Esophagus muscularis mucosa (tissue), 4 donors: ENCODE measurements at regions not wholly inside any gene's neighbourhood (a gene's known extent, or its start where the extent isn't known, plus 50 kb on each side); places are given as distances from the start of the nearest gene placed in this dataset.

Source experiments
- DNase-seq: peaks from one replicate; pipeline ENCODE4 v3.0.0-alpha.2; 2017; ENCODE audit errors: extremely low spot score
- H3K27ac ChIP-seq, 4 donors: fragments of 200-600 bp; sonication (generic); replicated peaks in 1 of 4; 1 replicate in 3 of 4; 2 replicates in 1 of 4; pipeline ENCODE4 v1.5.1; 2016 to 2019; ENCODE audit warnings: mild to moderate bottlenecking in 1 of 4
- H3K27me3 ChIP-seq, 4 donors: fragments of 200-600 bp; sonication (generic); one replicate each; pipeline versions ENCODE4 v1.5.1 to v1.6.0; 2016 to 2019
- H3K36me3 ChIP-seq, 4 donors: fragments of 200-600 bp; sonication (generic); one replicate each; pipeline ENCODE4 v1.5.1; 2016 to 2019
- H3K4me1 ChIP-seq, 4 donors: fragments of 200-600 bp; sonication (generic); one replicate each; pipeline ENCODE4 v1.5.1; 2016 to 2019
- H3K4me3 ChIP-seq, 4 donors: fragments of 200-600 bp; sonication (generic); 1 replicate in 2 of 4; 2 replicates in 2 of 4; pipeline ENCODE4 v1.5.1; 2016 to 2019; ENCODE audit warnings: mild to moderate bottlenecking in 4 of 4, moderate library complexity in 1 of 4
- H3K9me3 ChIP-seq, 4 donors: fragments of 200-600 bp; sonication (generic); 1 replicate in 3 of 4; 2 replicates in 1 of 4; pipeline ENCODE4 v1.5.1; 2016 to 2019
- EP300 ChIP-seq: sonication (generic); formaldehyde crosslinking; IDR thresholded peaks from one replicate; pipeline ENCODE4 v1.6.1; 2017; ENCODE audit warnings: antibody characterized with exemption
- POLR2A ChIP-seq: fragments of 450-650 bp; IDR thresholded peaks from one replicate; pipeline ENCODE4 v1.6.1; 2017; ENCODE audit warnings: antibody characterized with exemption, moderate library complexity, mild to moderate bottlenecking, low read depth
- POLR2AphosphoS5 ChIP-seq, 2 donors: sonication (generic); formaldehyde crosslinking; IDR thresholded peaks; one replicate each; pipeline ENCODE4 v1.6.1; 2017; ENCODE audit warnings: antibody characterized with exemption in 2 of 2
- WGBS: methylation state at CpG from one replicate; pipeline ENCODE4 v1.1.5; 2018; 5-methylcytosine and 5-hydroxymethylcytosine counted together
- intact Hi-C: fragments of 100-400 bp; cut with DNase I; formaldehyde crosslinking; loops from one replicate; pipeline ENCODE4 v1.15.1; 2023
- TF ChIP-seq, protein P1 (sequence below), 3 experiments: fragments of 200-600 bp in 2 of 3; fragments of 450-650 bp in 1 of 3; sonication (generic) in 2 of 3; IDR thresholded peaks; one replicate each; pipeline ENCODE4 v1.5.1; 2017 to 2019; ENCODE audit warnings: antibody characterized with exemption in 3 of 3, mild to moderate bottlenecking in 2 of 3, moderate library complexity in 1 of 3

DNA sequence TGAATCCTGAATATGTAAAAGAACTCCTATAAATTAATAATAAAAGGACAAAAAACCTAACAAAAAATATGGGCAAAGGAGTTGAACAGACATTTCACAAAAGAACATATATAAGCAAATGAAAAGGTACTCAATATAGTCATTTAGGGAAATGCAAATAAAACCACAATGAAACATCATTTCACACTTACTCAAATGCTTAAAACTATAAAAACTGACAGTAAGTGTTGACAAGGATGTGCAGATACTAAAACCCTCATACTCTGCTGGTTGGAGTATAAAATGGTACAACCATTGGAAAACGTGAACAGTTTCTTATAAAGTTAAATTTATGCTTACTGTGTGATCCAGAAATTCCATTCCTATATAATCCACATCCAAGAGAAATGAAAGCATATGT is 247.1 kb downstream of the GXYLT1 start:
- peaks cover 0 to 9% (median 2%) of the 10 kb centered on the region in 4 donors for H3K9me3 ChIP-seq
- H3K27me3 ChIP-seq, result no peaks in the 10 kb centered on the region
- WGBS, result 85% methylated on average over 1 of the region's 1 CpG
- no peak overlapping the region for H3K27ac ChIP-seq
- no peak for DNase-seq
- TF ChIP-seq EP300 (no peak), POLR2A (no peak), POLR2AphosphoS5 (IDR thresholded peaks at IDR 0.05) (no peak)
- TF ChIP-seq, protein P1, sequence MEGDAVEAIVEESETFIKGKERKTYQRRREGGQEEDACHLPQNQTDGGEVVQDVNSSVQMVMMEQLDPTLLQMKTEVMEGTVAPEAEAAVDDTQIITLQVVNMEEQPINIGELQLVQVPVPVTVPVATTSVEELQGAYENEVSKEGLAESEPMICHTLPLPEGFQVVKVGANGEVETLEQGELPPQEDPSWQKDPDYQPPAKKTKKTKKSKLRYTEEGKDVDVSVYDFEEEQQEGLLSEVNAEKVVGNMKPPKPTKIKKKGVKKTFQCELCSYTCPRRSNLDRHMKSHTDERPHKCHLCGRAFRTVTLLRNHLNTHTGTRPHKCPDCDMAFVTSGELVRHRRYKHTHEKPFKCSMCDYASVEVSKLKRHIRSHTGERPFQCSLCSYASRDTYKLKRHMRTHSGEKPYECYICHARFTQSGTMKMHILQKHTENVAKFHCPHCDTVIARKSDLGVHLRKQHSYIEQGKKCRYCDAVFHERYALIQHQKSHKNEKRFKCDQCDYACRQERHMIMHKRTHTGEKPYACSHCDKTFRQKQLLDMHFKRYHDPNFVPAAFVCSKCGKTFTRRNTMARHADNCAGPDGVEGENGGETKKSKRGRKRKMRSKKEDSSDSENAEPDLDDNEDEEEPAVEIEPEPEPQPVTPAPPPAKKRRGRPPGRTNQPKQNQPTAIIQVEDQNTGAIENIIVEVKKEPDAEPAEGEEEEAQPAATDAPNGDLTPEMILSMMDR (IDR thresholded peaks at IDR 0.05), result no peak
- no peaks in the 10 kb centered on the region for H3K4me1 ChIP-seq
- H3K36me3 ChIP-seq, result no peaks in the 10 kb centered on the region
- H3K4me3 ChIP-seq, result no peak overlapping the region
- intact Hi-C loops, result no loop called here

DNA sequence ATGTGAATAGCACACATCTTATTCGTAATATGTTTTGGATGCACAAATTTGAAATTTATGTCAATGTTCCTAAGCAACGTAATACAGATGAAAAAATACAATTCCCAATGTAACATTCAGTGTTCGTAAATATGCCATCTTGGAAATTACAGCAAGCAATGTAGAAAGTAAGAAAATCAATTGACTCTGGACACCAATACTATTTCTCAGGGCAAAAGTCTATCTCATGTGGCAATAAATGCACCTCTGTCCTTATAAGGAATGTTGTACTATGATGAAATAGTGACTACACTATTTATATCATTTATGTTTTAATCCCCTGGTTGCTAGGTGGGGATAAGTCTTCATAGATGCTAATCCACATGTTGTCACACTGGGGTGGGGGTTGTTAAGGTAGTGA is 251.2 kb downstream of the GXYLT1 start:
- TF ChIP-seq POLR2A, result no peak
- TF ChIP-seq, protein P1 (IDR thresholded peaks at IDR 0.05), result no peak
- no peak for TF ChIP-seq EP300
- TF ChIP-seq POLR2AphosphoS5 (IDR thresholded peaks at IDR 0.05), result no peak

DNA sequence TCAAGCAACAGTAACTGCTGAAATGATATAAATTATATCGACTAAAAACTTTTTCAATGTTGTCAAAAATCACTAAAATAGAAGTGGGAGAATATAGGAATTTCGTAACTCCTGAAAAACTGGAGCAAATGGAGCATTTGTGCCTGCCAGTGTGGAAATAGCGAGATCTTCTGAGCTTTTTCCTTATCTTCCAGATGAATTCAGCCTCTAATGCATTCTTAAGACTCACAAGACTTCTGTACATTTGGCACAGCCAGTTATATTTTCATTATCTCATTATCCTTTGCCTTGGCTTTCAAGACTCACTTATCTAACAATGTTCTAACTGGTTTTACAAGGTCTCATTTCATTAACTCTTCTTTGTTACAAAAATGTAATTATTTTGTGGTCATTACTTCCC is 252.4 kb downstream of the GXYLT1 start:
- no peak for DNase-seq
- H3K27ac ChIP-seq, result no peak overlapping the region
- WGBS, result 92% methylated on average over 3 of the region's 3 CpGs

More for the DNA sequence above, 251.2 kb downstream of the GXYLT1 start:
- WGBS, result 94% methylated on average over 3 of the region's 3 CpGs
- no peaks in the 10 kb centered on the region for H3K27me3 ChIP-seq
- H3K4me3 ChIP-seq, result no peak overlapping the region
- no peaks in the 10 kb centered on the region for H3K36me3 ChIP-seq
- H3K27ac ChIP-seq, result no peak overlapping the region
- peaks cover 0 to 9% (median 2%) of the 10 kb centered on the region in 4 donors for H3K9me3 ChIP-seq
- intact Hi-C loops, result no loop called here
- no peaks in the 10 kb centered on the region for H3K4me1 ChIP-seq
- DNase-seq, result no peak

DNA sequence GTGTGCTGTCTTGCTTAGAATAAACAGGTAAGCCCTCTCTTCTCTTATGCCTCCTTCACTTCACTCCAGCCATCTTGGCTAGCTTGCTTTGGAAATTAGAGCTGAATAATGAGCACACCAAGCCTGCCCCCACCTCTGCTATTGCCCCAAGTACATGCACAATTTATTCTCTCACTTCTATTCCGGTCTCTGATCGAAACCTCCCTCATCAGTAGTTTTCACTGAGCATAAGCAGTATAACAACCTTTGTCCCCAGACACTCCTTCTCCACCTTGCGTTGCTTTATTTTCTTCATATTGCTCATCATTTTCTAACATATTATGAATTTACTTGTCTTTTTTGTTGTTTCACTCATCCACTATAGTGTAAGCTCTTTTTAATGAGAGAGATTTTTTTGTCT is 253.4 kb downstream of the GXYLT1 start:
- TF ChIP-seq EP300 (no peak), POLR2AphosphoS5 (IDR thresholded peaks at IDR 0.05) (no peak), POLR2A (no peak)
- TF ChIP-seq, protein P1 (IDR thresholded peaks at IDR 0.05), result no peak
- intact Hi-C loops, result no loop called here
- DNase-seq, result no peak
- Histone ChIP-seq H3K36me3 (no peaks in the 10 kb centered on the region), H3K4me3 (no peak overlapping the region), H3K27ac (no peak overlapping the region), H3K4me1 (no peaks in the 10 kb centered on the region), H3K9me3 (no peaks in the 10 kb centered on the region), H3K27me3 (no peaks in the 10 kb centered on the region)
- WGBS, result 99% methylated on average over 3 of the region's 3 CpGs

More for the DNA sequence above, 252.4 kb downstream of the GXYLT1 start:
- Histone ChIP-seq H3K4me1 (no peaks in the 10 kb centered on the region), H3K9me3 (no peaks in the 10 kb centered on the region), H3K27me3 (no peaks in the 10 kb centered on the region), H3K4me3 (no peak overlapping the region), H3K36me3 (no peaks in the 10 kb centered on the region)
- intact Hi-C loops, result no loop called here
- TF ChIP-seq POLR2AphosphoS5 (IDR thresholded peaks at IDR 0.05) (no peak), EP300 (no peak), POLR2A (no peak)
- TF ChIP-seq, protein P1 (IDR thresholded peaks at IDR 0.05), result no peak

DNA sequence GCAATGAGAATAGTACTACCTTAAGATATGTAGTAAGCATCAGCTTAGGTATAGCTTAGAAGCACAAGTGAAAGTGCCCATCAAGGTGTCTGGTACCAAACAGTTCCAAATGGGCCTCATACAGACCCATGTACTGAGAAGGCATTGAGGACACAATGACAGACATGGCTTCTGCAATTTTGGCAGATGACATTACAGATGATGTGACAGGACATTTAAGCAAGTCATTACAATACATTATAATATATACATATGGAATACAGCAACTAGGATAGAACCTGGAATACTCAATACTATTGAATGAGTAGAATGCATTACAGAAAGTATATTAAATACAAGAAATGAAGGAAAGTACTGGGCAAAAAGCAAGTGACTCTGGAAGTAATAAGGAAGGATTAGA is 256.4 kb downstream of the GXYLT1 start:
- no peak for DNase-seq
- no peaks in the 10 kb centered on the region for H3K4me1 ChIP-seq
- TF ChIP-seq POLR2A (no peak), EP300 (no peak), POLR2AphosphoS5 (IDR thresholded peaks at IDR 0.05) (no peak)
- TF ChIP-seq, protein P1 (IDR thresholded peaks at IDR 0.05), result no peak
- H3K4me3 ChIP-seq, result no peak overlapping the region
- no peaks in the 10 kb centered on the region for H3K9me3 ChIP-seq
- intact Hi-C loops, result no loop called here
- no peaks in the 10 kb centered on the region for H3K27me3 ChIP-seq
- no peak overlapping the region for H3K27ac ChIP-seq
- H3K36me3 ChIP-seq, result no peaks in the 10 kb centered on the region
